ENCODE measurements at regions not wholly inside any gene's neighbourhood (a gene's known extent, or its start where the extent isn't known, plus 50 kb on each side); places are given as distances from the start of the nearest gene placed in this dataset.

DNA sequence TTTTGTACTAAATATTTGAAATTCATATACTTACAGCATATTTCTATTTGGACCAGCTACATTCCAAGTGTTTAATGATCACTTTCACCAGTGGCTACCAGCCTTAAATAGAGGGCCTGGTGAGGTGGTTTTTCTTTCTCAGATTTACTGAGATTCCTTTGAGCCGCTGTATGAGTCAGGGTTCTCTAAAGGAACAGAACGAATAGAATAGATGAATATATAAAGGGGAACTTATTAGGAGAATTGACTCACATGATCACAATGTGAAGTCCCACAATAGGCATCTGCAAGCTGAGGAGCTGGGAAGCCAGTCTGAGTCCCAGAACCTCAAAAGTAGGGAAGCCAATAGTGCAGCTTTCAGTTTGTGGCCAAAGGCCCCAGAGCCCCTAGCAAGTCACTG lies 146.2 kb upstream of the TLL1 start:
- DNase-seq (ENCODE audit: low read depth in 2 of 2), result peak in 1 of 2 donors; percentile 82
- no peak overlapping the region for H2AFZ ChIP-seq (ENCODE audit: low read length)

DNA sequence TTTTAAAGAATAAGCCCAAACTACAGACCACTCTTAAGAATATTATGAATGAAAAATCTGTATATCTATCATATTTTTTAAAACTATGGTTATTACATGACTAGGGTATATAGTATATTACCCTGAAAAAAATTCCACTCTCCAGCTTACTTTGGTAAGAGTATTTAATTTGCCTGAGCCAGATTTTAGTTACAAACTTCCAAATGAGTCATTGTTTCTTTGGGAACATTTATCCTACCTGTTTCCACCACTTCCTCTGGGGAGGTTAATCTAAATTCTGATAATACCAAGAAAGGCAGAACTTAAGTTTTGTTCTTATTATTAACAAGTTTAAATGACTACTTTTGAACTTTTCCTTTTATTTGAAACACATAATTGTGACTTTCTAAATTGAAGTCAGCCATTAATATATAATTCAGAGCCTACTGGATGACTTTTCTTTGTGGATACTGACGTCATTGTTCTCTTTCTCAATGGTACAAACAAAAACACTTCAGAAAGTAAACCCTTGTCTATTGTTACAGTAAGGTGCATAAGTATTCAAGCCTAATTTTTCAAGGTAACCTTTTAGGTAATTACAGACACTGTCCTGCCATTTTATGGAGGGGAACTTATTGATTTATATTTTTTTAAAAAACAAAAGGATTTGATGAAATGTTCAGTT lies 135.6 kb upstream of the TLL1 start:
- Histone ChIP-seq H3K4me3 (replicated peaks in 1 of 4; ENCODE audit: control extremely low read depth in 1 of 4, insufficient read depth in 1 of 4, low read depth in 3 of 4, low read length in 4 of 4) (no peak overlapping the region), H3K9me3 (ENCODE audit: control insufficient read depth, insufficient read depth, low read depth, low read length) (no peaks in the 10 kb centered on the region), H2AFZ (ENCODE audit: low read length) (no peak overlapping the region), H3K27me3 (ENCODE audit: control insufficient read depth, insufficient read depth, low read length) (no peaks in the 10 kb centered on the region), H3K79me2 (ENCODE audit: control insufficient read depth, insufficient read depth, low read length) (no peaks in the 10 kb centered on the region), H3K27ac (ENCODE audit: insufficient read depth, low read length) (no peak overlapping the region), H3K4me2 (ENCODE audit: extremely low read depth, insufficient read depth, low read length) (no peak overlapping the region), H3K4me1 (ENCODE audit: control insufficient read depth, extremely low read depth, insufficient read depth, low read length) (no peaks in the 10 kb centered on the region), H3K9ac (ENCODE audit: insufficient read depth, low read length) (no peak overlapping the region), H3K36me3 (ENCODE audit: control insufficient read depth, insufficient read depth, low read length) (no peaks in the 10 kb centered on the region), H4K20me1 (ENCODE audit: control insufficient read depth, extremely low read depth, insufficient read depth, low read length) (no peaks in the 10 kb centered on the region)
- no peak for TF ChIP-seq EZH2 (IDR thresholded peaks at IDR 0.05; ENCODE audit: low read length, missing control alignments)
- TF ChIP-seq, protein P1, sequence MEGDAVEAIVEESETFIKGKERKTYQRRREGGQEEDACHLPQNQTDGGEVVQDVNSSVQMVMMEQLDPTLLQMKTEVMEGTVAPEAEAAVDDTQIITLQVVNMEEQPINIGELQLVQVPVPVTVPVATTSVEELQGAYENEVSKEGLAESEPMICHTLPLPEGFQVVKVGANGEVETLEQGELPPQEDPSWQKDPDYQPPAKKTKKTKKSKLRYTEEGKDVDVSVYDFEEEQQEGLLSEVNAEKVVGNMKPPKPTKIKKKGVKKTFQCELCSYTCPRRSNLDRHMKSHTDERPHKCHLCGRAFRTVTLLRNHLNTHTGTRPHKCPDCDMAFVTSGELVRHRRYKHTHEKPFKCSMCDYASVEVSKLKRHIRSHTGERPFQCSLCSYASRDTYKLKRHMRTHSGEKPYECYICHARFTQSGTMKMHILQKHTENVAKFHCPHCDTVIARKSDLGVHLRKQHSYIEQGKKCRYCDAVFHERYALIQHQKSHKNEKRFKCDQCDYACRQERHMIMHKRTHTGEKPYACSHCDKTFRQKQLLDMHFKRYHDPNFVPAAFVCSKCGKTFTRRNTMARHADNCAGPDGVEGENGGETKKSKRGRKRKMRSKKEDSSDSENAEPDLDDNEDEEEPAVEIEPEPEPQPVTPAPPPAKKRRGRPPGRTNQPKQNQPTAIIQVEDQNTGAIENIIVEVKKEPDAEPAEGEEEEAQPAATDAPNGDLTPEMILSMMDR (conservative IDR thresholded peaks at IDR 0.05 in 1 of 2, IDR thresholded peaks at IDR 0.05 in 1 of 2; ENCODE audit: low read depth in 1 of 2, low read length in 2 of 2), result no peak
- DNase-seq (ENCODE audit: low read depth in 2 of 2), result no peak

More for the DNA sequence above, 146.2 kb upstream of the TLL1 start:
- TF ChIP-seq, protein P1 (conservative IDR thresholded peaks at IDR 0.05 in 1 of 2, IDR thresholded peaks at IDR 0.05 in 1 of 2; ENCODE audit: low read depth in 1 of 2, low read length in 2 of 2), result no peak
- TF ChIP-seq EZH2 (IDR thresholded peaks at IDR 0.05; ENCODE audit: low read length, missing control alignments), result no peak
- no peaks in the 10 kb centered on the region for H4K20me1 ChIP-seq (ENCODE audit: control insufficient read depth, extremely low read depth, insufficient read depth, low read length)
- H3K4me1 ChIP-seq (ENCODE audit: control insufficient read depth, extremely low read depth, insufficient read depth, low read length), result no peaks in the 10 kb centered on the region
- no peaks in the 10 kb centered on the region for H3K27me3 ChIP-seq (ENCODE audit: control insufficient read depth, insufficient read depth, low read length)
- H3K4me2 ChIP-seq (ENCODE audit: extremely low read depth, insufficient read depth, low read length), result no peak overlapping the region
- no peak overlapping the region for H3K4me3 ChIP-seq (replicated peaks in 1 of 4; ENCODE audit: control extremely low read depth in 1 of 4, insufficient read depth in 1 of 4, low read depth in 3 of 4, low read length in 4 of 4)
- H3K9me3 ChIP-seq (ENCODE audit: control insufficient read depth, insufficient read depth, low read depth, low read length), result no peaks in the 10 kb centered on the region
- H3K79me2 ChIP-seq (ENCODE audit: control insufficient read depth, insufficient read depth, low read length), result no peaks in the 10 kb centered on the region
- no peak overlapping the region for H3K27ac ChIP-seq (ENCODE audit: insufficient read depth, low read length)
- no peak overlapping the region for H3K9ac ChIP-seq (ENCODE audit: insufficient read depth, low read length)
- no peaks in the 10 kb centered on the region for H3K36me3 ChIP-seq (ENCODE audit: control insufficient read depth, insufficient read depth, low read length)

GRCh38 chr4:165738571-165738970 lies 134.5 kb upstream of the TLL1 start:
- no peak overlapping the region for H3K4me2 ChIP-seq (ENCODE audit: extremely low read depth, insufficient read depth, low read length)
- H4K20me1 ChIP-seq (ENCODE audit: control insufficient read depth, extremely low read depth, insufficient read depth, low read length), result no peaks in the 10 kb centered on the region
- TF ChIP-seq, protein P1 (conservative IDR thresholded peaks at IDR 0.05 in 1 of 2, IDR thresholded peaks at IDR 0.05 in 1 of 2; ENCODE audit: low read depth in 1 of 2, low read length in 2 of 2), result no peak
- no peak for TF ChIP-seq EZH2 (IDR thresholded peaks at IDR 0.05; ENCODE audit: low read length, missing control alignments)
- no peaks in the 10 kb centered on the region for H3K4me1 ChIP-seq (ENCODE audit: control insufficient read depth, extremely low read depth, insufficient read depth, low read length)
- H3K27ac ChIP-seq (ENCODE audit: insufficient read depth, low read length), result no peak overlapping the region
- H3K4me3 ChIP-seq (replicated peaks in 1 of 4; ENCODE audit: control extremely low read depth in 1 of 4, insufficient read depth in 1 of 4, low read depth in 3 of 4, low read length in 4 of 4), result no peak overlapping the region
- no peaks in the 10 kb centered on the region for H3K36me3 ChIP-seq (ENCODE audit: control insufficient read depth, insufficient read depth, low read length)
- H3K79me2 ChIP-seq (ENCODE audit: control insufficient read depth, insufficient read depth, low read length), result no peaks in the 10 kb centered on the region
- H3K9ac ChIP-seq (ENCODE audit: insufficient read depth, low read length), result no peak overlapping the region
- no peak overlapping the region for H2AFZ ChIP-seq (ENCODE audit: low read length)
- no peaks in the 10 kb centered on the region for H3K27me3 ChIP-seq (ENCODE audit: control insufficient read depth, insufficient read depth, low read length)
- H3K9me3 ChIP-seq (ENCODE audit: control insufficient read depth, insufficient read depth, low read depth, low read length), result no peaks in the 10 kb centered on the region
- DNase-seq (ENCODE audit: low read depth in 2 of 2), result peak in 1 of 2 donors; percentile 18

Data from fibroblast of lung (primary cell).